Heart right ventricle (tissue), 16 donors: ENCODE measurements at regions not wholly inside any gene's neighbourhood (a gene's known extent, or its start where the extent isn't known, plus 50 kb on each side); places are given as distances from the start of the nearest gene placed in this dataset.

Source experiments
- ATAC-seq, 8 donors: fragments of 200-7000 bp; cut with Tn5 transposase; one replicate each; pipeline ENCODE4 v1.9.1; 2020; ENCODE audit warnings: mild to moderate bottlenecking in 8 of 8, moderate library complexity in 8 of 8, moderate number of reproducible peaks in 1 of 8
- DNase-seq, 2 donors: peaks; one replicate each; pipeline ENCODE4 v3.0.0-alpha.2; 2020
- H3K27ac ChIP-seq, 10 donors: fragments of 200-600 bp; sonication (generic) in 2 of 10; one replicate each; pipeline versions ENCODE4 v1.5.0 to v1.8.0; 2020 to 2022; ENCODE audit warnings: mild to moderate bottlenecking in 3 of 10
- H3K27me3 ChIP-seq, 7 donors: fragments of 200-600 bp; one replicate each; pipeline ENCODE4 v1.8.0; 2021 to 2022; ENCODE audit warnings: mild to moderate bottlenecking in 2 of 7
- H3K36me3 ChIP-seq, 9 donors: fragments of 200-600 bp; sonication (generic) in 1 of 9; one replicate each; pipeline versions ENCODE4 v1.5.0 to v1.8.0; 2020 to 2022; ENCODE audit warnings: mild to moderate bottlenecking in 2 of 9
- H3K4me1 ChIP-seq, 9 donors: fragments of 200-600 bp; sonication (generic) in 1 of 9; one replicate each; pipeline versions ENCODE4 v1.5.0 to v1.8.0; 2020 to 2022; ENCODE audit warnings: mild to moderate bottlenecking in 4 of 9
- H3K4me3 ChIP-seq, 10 donors: fragments of 200-600 bp; sonication (generic) in 2 of 10; one replicate each; pipeline versions ENCODE4 v1.5.0 to v1.8.0; 2020 to 2022; ENCODE audit warnings: mild to moderate bottlenecking in 7 of 10, moderate library complexity in 2 of 10
- H3K9me3 ChIP-seq, 11 donors: fragments of 200-600 bp in 10 of 11; sonication (generic) in 2 of 11; one replicate each; pipeline versions ENCODE4 v1.5.0 to v1.8.0; 2013 to 2022; ENCODE audit warnings: mild to moderate bottlenecking in 2 of 11, control low read depth in 1 of 11, moderate library complexity in 1 of 11
- CTCF ChIP-seq, 9 donors: fragments of 200-600 bp; sonication (generic) in 2 of 9; IDR thresholded peaks; one replicate each; pipeline versions ENCODE4 v1.5.0 to v1.8.0; 2021 to 2022; ENCODE audit warnings: antibody characterized with exemption in 9 of 9, mild to moderate bottlenecking in 5 of 9, moderate library complexity in 1 of 9
- WGBS, 2 donors: extraction: QIAGEN DNeasy Blood & Tissue Kit; methylation state at CpG; one replicate each; pipeline ENCODE4 v1.1.7; 2013; ENCODE audit warnings: inconsistent platforms in 1 of 2; 5-methylcytosine and 5-hydroxymethylcytosine counted together
- intact Hi-C, 10 donors: fragments of 100-400 bp; cut with DNase I; formaldehyde crosslinking; loops; one replicate each; pipeline versions ENCODE4 v1.11.1 to v1.14.2; 2022
- donor health status: Arrhythmogenic right ventricular cardiomyopathy.
- donor health status: ischemic (EF 13 %, LVEDD 7.1; RV severe dilation, severe dysfunction).
- donor health status: healthy with polysubstance abuse.
- donor health status: DM: no; HTN: yes; CAD: no.
- donor health status: DM: no; HTN: no; CAD: no.
- donor health status: ischemic (EF 25% LVEDD 6.9; RV normal size, moderate dysfunction).
- donor health status: ischemic (EF 25% LVEDD 5.7; RV mildly dilated, moderate dysfunction).
- donor health status: healthy.
- donor health status: DM: yes; HTN: yes; CAD: no.
- donor health status: Ischemic cardiomyopathy.
- donor health status: ischemic (EF 35%, LVEDD 5.7; RV mildly dilated, moderate dysfunction).
- donor health status: nonischemic (EF 11% LVEDD 7.7; RV severe dilation, severe dysfunction).
- donor health status: DM: yes; HTN: yes; CAD: no.
- donor health status: PGD.
- donor health status: ischemic (EF 29% LVEDD 5.4; RV normal size, mild dysfunction).
- donor health status: nonischemic (EF 23%, LVEDD 6.1; RV moderate dilation, normal function).

- TF ChIP-seq CTCF (IDR thresholded peaks at IDR 0.05) = no peak
- ATAC-seq (no peak), DNase-seq (no peak)
- Histone ChIP-seq H3K9me3 (peaks cover 0 to 36% (median 10%) of the 10 kb centered on the region in 11 donors), H3K4me1 (peaks cover 0 to 26% (median 12%) of the 10 kb centered on the region in 9 donors), H3K36me3 (no peaks in the 10 kb centered on the region), H3K4me3 (no peak overlapping the region), H3K27ac (no peak overlapping the region), H3K27me3 (no peaks in the 10 kb centered on the region)
- intact Hi-C loops = no loop called here
- WGBS, 2 donors = 94 to 96% methylated on average over 5 of the region's 5 CpGs
Measured at GRCh38 chr3:177902876-177903275, 633.4 kb upstream of the KCNMB2 start.

- DNase-seq (no peak), ATAC-seq (peak in 1 of 8 donors; percentile 31)
- Histone ChIP-seq H3K4me1 (peaks cover 0 to 26% (median 12%) of the 10 kb centered on the region in 9 donors), H3K4me3 (no peak overlapping the region), H3K9me3 (peaks cover 0 to 19% (median 10%) of the 10 kb centered on the region in 11 donors), H3K27ac (peak overlapping the region in 4 of 10 donors; percentile 32 to 79 (median 51)), H3K27me3 (no peaks in the 10 kb centered on the region), H3K36me3 (no peaks in the 10 kb centered on the region)
- intact Hi-C loops = no loop called here
- TF ChIP-seq CTCF (IDR thresholded peaks at IDR 0.05) = no peak
Measured at GRCh38 chr3:177904621-177905020, 631.6 kb upstream of the KCNMB2 start.

GRCh38 chr3:177905173-177906125, 630.8 kb upstream of the KCNMB2 start:
- no peaks in the 10 kb centered on the region for H3K36me3 ChIP-seq
- ATAC-seq (peak in 6 of 8 donors; percentile 47 to 83 (median 67)), DNase-seq (no peak)
- H3K27ac ChIP-seq = peak overlapping the region in 7 of 10 donors; percentile 31 to 79 (median 55)
- H3K4me1 ChIP-seq = peaks cover 0 to 26% (median 12%) of the 10 kb centered on the region in 9 donors
- H3K9me3 ChIP-seq = peaks cover 0 to 11% (median 4%) of the 10 kb centered on the region in 11 donors
- no peak for TF ChIP-seq CTCF (IDR thresholded peaks at IDR 0.05)
- 71 to 83% methylated on average over 4 of the region's 4 CpGs for WGBS, 2 donors
- intact Hi-C loops = no loop called here
- no peak overlapping the region for H3K4me3 ChIP-seq
- H3K27me3 ChIP-seq = no peaks in the 10 kb centered on the region

GRCh38 chr3:177906126-177906511, 630.1 kb upstream of the KCNMB2 start:
- DNase-seq (no peak), ATAC-seq (peak in 7 of 8 donors; percentile 70 to 87 (median 80))
- no peaks in the 10 kb centered on the region for H3K36me3 ChIP-seq
- peak overlapping the region in 6 of 10 donors; percentile 31 to 79 (median 56) for H3K27ac ChIP-seq
- peak in 1 of 9 donors; percentile 11 for TF ChIP-seq CTCF (IDR thresholded peaks at IDR 0.05)
- WGBS, 2 donors = 64 to 78% methylated on average over 4 of the region's 4 CpGs
- peaks cover 0 to 4% (median 0%) of the 10 kb centered on the region in 11 donors for H3K9me3 ChIP-seq
- no peak overlapping the region for H3K4me3 ChIP-seq
- intact Hi-C loops = no loop called here
- no peaks in the 10 kb centered on the region for H3K27me3 ChIP-seq
- peaks cover 0 to 26% (median 12%) of the 10 kb centered on the region in 9 donors for H3K4me1 ChIP-seq
